ENCODE measurements at regions not wholly inside any gene's neighbourhood (a gene's known extent, or its start where the extent isn't known, plus 50 kb on each side); places are given as distances from the start of the nearest gene placed in this dataset.

- Mint-ChIP-seq H3K27ac (no peak overlapping the region), H3K9me3 (no peaks in the 10 kb centered on the region), H3K27me3 (ENCODE audit: insufficient read depth) (no peaks in the 10 kb centered on the region), H3K36me3 (ENCODE audit: low read depth) (no peaks in the 10 kb centered on the region), H3K4me3 (no peak overlapping the region), H3K4me1 (peaks cover 6% of the 10 kb centered on the region)
- Histone ChIP-seq H3K9me3 (ENCODE audit: control insufficient read depth, low read length) (no peaks in the 10 kb centered on the region), H3K36me3 (ENCODE audit: control insufficient read depth, insufficient read depth, low read length) (no peaks in the 10 kb centered on the region), H3K4me3 (ENCODE audit: low read length) (no peak overlapping the region), H3K4me1 (ENCODE audit: control insufficient read depth, insufficient read depth, low read length) (no peaks in the 10 kb centered on the region), H3K9ac (ENCODE audit: extremely low read depth, low read length, poor library complexity, severe bottlenecking) (no peak overlapping the region), H3K27me3 (ENCODE audit: control insufficient read depth, insufficient read depth, low read length, poor library complexity, severe bottlenecking) (no peaks in the 10 kb centered on the region), H3K27ac (ENCODE audit: low read depth, low read length) (no peak overlapping the region)
- no peak for TF ChIP-seq CTCF (conservative IDR thresholded peaks at IDR 0.05)
- DNase-seq = no peak
Measured at GRCh38 chr12:78787576-78787975, 77.0 kb upstream of the SYT1 start.

- Histone ChIP-seq H3K9ac (ENCODE audit: extremely low read depth, low read length, poor library complexity, severe bottlenecking) (no peak overlapping the region), H3K4me1 (ENCODE audit: control insufficient read depth, insufficient read depth, low read length) (no peaks in the 10 kb centered on the region), H3K9me3 (ENCODE audit: control insufficient read depth, low read length) (no peaks in the 10 kb centered on the region), H3K36me3 (ENCODE audit: control insufficient read depth, insufficient read depth, low read length) (no peaks in the 10 kb centered on the region), H3K27me3 (ENCODE audit: control insufficient read depth, insufficient read depth, low read length, poor library complexity, severe bottlenecking) (no peaks in the 10 kb centered on the region), H3K4me3 (ENCODE audit: low read length) (no peak overlapping the region), H3K27ac (ENCODE audit: low read depth, low read length) (no peak overlapping the region)
- H3K4me3 Mint-ChIP-seq = no peak overlapping the region
- no peak for DNase-seq
- WGBS, 2 experiments (ENCODE audit: insufficient coverage in 1 of 2, insufficient read length in 1 of 2) = 93 to 100% methylated on average over 3 to 4 of the region's 4 CpGs
- H3K36me3 Mint-ChIP-seq (ENCODE audit: low read depth) = no peaks in the 10 kb centered on the region
- H3K27me3 Mint-ChIP-seq (ENCODE audit: insufficient read depth) = no peaks in the 10 kb centered on the region
- H3K9me3 Mint-ChIP-seq = no peaks in the 10 kb centered on the region
- H3K27ac Mint-ChIP-seq = no peak overlapping the region
- peaks cover 6% of the 10 kb centered on the region for H3K4me1 Mint-ChIP-seq
- no peak for TF ChIP-seq CTCF (conservative IDR thresholded peaks at IDR 0.05)
Measured at GRCh38 chr12:78790148-78790547, 74.4 kb upstream of the SYT1 start.

GRCh38 chr12:78792052-78792698 is 72.4 kb upstream of the SYT1 start:
- peaks cover 9% of the 10 kb centered on the region for H3K9me3 ChIP-seq (ENCODE audit: control insufficient read depth, low read length)
- H3K9ac ChIP-seq (ENCODE audit: extremely low read depth, low read length, poor library complexity, severe bottlenecking) = no peak overlapping the region
- WGBS, 2 experiments (ENCODE audit: insufficient coverage in 1 of 2, insufficient read length in 1 of 2) = 89 to 95% methylated on average over 6 of the region's 6 CpGs
- H3K27ac ChIP-seq (ENCODE audit: low read depth, low read length) = no peak overlapping the region
- Mint-ChIP-seq H3K36me3 (ENCODE audit: low read depth) (no peaks in the 10 kb centered on the region), H3K4me1 (no peaks in the 10 kb centered on the region), H3K27ac (no peak overlapping the region), H3K4me3 (no peak overlapping the region), H3K27me3 (ENCODE audit: insufficient read depth) (no peaks in the 10 kb centered on the region), H3K9me3 (peaks cover 11% of the 10 kb centered on the region)
- H3K4me1 ChIP-seq (ENCODE audit: control insufficient read depth, insufficient read depth, low read length) = no peaks in the 10 kb centered on the region
- H3K4me3 ChIP-seq (ENCODE audit: low read length) = no peak overlapping the region
- no peak for DNase-seq
- TF ChIP-seq CTCF (conservative IDR thresholded peaks at IDR 0.05) = no peak
- H3K36me3 ChIP-seq (ENCODE audit: control insufficient read depth, insufficient read depth, low read length) = no peaks in the 10 kb centered on the region
- no peaks in the 10 kb centered on the region for H3K27me3 ChIP-seq (ENCODE audit: control insufficient read depth, insufficient read depth, low read length, poor library complexity, severe bottlenecking)
